RWPE2 (cell line): ENCODE measurements at regions not wholly inside any gene's neighbourhood (a gene's known extent, or its start where the extent isn't known, plus 50 kb on each side); places are given as distances from the start of the nearest gene placed in this dataset.

Experiments
- ATAC-seq: fragments of 200-7000 bp; cut with Tn5 transposase; 3 replicates; pipeline ENCODE4 v1.9.1; 2021; ENCODE audit warnings: low read depth
- DNase-seq: peaks from one replicate; pipeline ENCODE4 v3.0.0-alpha.2; 2020; ENCODE audit warnings: low spot score
- H3K27ac ChIP-seq: fragments of 450-650 bp; 2 replicates; pipeline ENCODE4 v1.5.1; 2017; ENCODE audit warnings: mild to moderate bottlenecking; ENCODE audit not compliant: poor library complexity, severe bottlenecking
- H3K27me3 ChIP-seq: fragments of 250-450 bp; sonication (Bioruptor Pico); 2 replicates; pipeline ENCODE4 v1.5.1; 2021; ENCODE audit warnings: mild to moderate bottlenecking, moderate library complexity; ENCODE audit not compliant: insufficient read depth, poor library complexity, severe bottlenecking
- H3K36me3 ChIP-seq: fragments of 250-450 bp; sonication (Bioruptor Pico); 2 replicates; pipeline ENCODE4 v1.5.1; 2020; ENCODE audit warnings: low read depth, mild to moderate bottlenecking, moderate library complexity
- H3K4me1 ChIP-seq: fragments of 250-450 bp; sonication (Bioruptor Pico); 2 replicates; pipeline ENCODE4 v1.5.1; 2021; ENCODE audit warnings: mild to moderate bottlenecking, moderate library complexity; ENCODE audit not compliant: insufficient read depth, poor library complexity, severe bottlenecking
- H3K4me3 ChIP-seq: fragments of 250-450 bp; sonication (Bioruptor Pico); 2 replicates; pipeline ENCODE4 v1.5.1; 2021; ENCODE audit warnings: mild to moderate bottlenecking, moderate library complexity; ENCODE audit not compliant: severe bottlenecking
- H3K9me3 ChIP-seq: fragments of 250-450 bp; sonication (Bioruptor Pico); 2 replicates; pipeline ENCODE4 v1.5.1; 2021; ENCODE audit warnings: mild to moderate bottlenecking, moderate library complexity; ENCODE audit not compliant: severe bottlenecking
- CTCF ChIP-seq: fragments of 450-650 bp; IDR thresholded peaks from one replicate; pipeline ENCODE4 v1.5.1; 2017; ENCODE audit warnings: mild to moderate bottlenecking, moderate library complexity; ENCODE audit not compliant: poor library complexity, severe bottlenecking

GRCh38 chr10:113263056-113263455 is 289.8 kb upstream of the HABP2 start:
- ATAC-seq = no peak
- Histone ChIP-seq H3K27ac (no peak overlapping the region), H3K27me3 (peaks cover 23% of the 10 kb centered on the region)

GRCh38 chr10:113264333-113265131 is 288.3 kb upstream of the HABP2 start:
- no peaks in the 10 kb centered on the region for H3K36me3 ChIP-seq
- no peak overlapping the region for H3K27ac ChIP-seq
- H3K27me3 ChIP-seq = peaks cover 11% of the 10 kb centered on the region
- H3K4me3 ChIP-seq = no peak overlapping the region
- no peaks in the 10 kb centered on the region for H3K9me3 ChIP-seq
- H3K4me1 ChIP-seq = no peaks in the 10 kb centered on the region
- ATAC-seq (no peak), DNase-seq (no peak)
- no peak for TF ChIP-seq CTCF

More at GRCh38 chr10:113263056-113263455, 289.8 kb upstream of the HABP2 start:
- Histone ChIP-seq H3K36me3 (no peaks in the 10 kb centered on the region), H3K9me3 (no peaks in the 10 kb centered on the region), H3K4me3 (no peak overlapping the region), H3K4me1 (no peaks in the 10 kb centered on the region)
- no peak for DNase-seq
- TF ChIP-seq CTCF = no peak

- no peak overlapping the region for H3K4me3 ChIP-seq
- ATAC-seq (no peak), DNase-seq (no peak)
- no peaks in the 10 kb centered on the region for H3K36me3 ChIP-seq
- peaks cover 8% of the 10 kb centered on the region for H3K27me3 ChIP-seq
- H3K27ac ChIP-seq = no peak overlapping the region
- H3K9me3 ChIP-seq = no peaks in the 10 kb centered on the region
- no peak for TF ChIP-seq CTCF
- H3K4me1 ChIP-seq = no peaks in the 10 kb centered on the region
Measured at GRCh38 chr10:113266147-113266546, 286.7 kb upstream of the HABP2 start.

- H3K27me3 ChIP-seq = no peaks in the 10 kb centered on the region
- TF ChIP-seq CTCF = no peak
Measured at GRCh38 chr10:113267619-113268562, 285.0 kb upstream of the HABP2 start.

More at GRCh38 chr10:113267619-113268562, 285.0 kb upstream of the HABP2 start:
- no peaks in the 10 kb centered on the region for H3K36me3 ChIP-seq
- H3K9me3 ChIP-seq = no peaks in the 10 kb centered on the region
- H3K27ac ChIP-seq = no peak overlapping the region
- DNase-seq (no peak), ATAC-seq (no peak)
- H3K4me3 ChIP-seq = no peak overlapping the region
- no peaks in the 10 kb centered on the region for H3K4me1 ChIP-seq
